H9 (cell line): ENCODE measurements at regions not wholly inside any gene's neighbourhood (a gene's known extent, or its start where the extent isn't known, plus 50 kb on each side); places are given as distances from the start of the nearest gene placed in this dataset.

Source experiments
- DNase-seq: peaks from one replicate; pipeline ENCODE4 v3.0.0-alpha.2; 2017
- H2AFZ ChIP-seq: one replicate; pipeline ENCODE4 v1.6.1; 2013; ENCODE audit warnings: mild to moderate bottlenecking, low read length, control low read depth, moderate library complexity
- H2AK5ac ChIP-seq: 2 replicates; pipeline ENCODE4 v1.6.1; 2013; ENCODE audit warnings: low read length, control low read depth, mixed read lengths; ENCODE audit not compliant: insufficient read length
- H2BK120ac ChIP-seq: one replicate; pipeline ENCODE4 v1.6.1; 2013; ENCODE audit warnings: low read depth, mild to moderate bottlenecking, low read length, control low read depth, inconsistent platforms; ENCODE audit not compliant: poor library complexity, severe bottlenecking
- H2BK12ac ChIP-seq: 2 replicates; pipeline ENCODE4 v1.6.1; 2013; ENCODE audit warnings: low read length, control low read depth, mixed read lengths, low read depth; ENCODE audit not compliant: insufficient read length
- H2BK15ac ChIP-seq: 2 replicates; pipeline ENCODE4 v1.6.1; 2013; ENCODE audit warnings: low read depth, low read length, control low read depth
- H2BK20ac ChIP-seq: one replicate; pipeline ENCODE4 v1.6.1; 2013; ENCODE audit warnings: low read depth, mild to moderate bottlenecking, low read length, control low read depth, inconsistent platforms; ENCODE audit not compliant: poor library complexity, severe bottlenecking
- H2BK5ac ChIP-seq: 2 replicates; pipeline ENCODE4 v1.6.1; 2013; ENCODE audit warnings: low read length, control low read depth, mixed read lengths; ENCODE audit not compliant: insufficient read length
- H3K14ac ChIP-seq: 2 replicates; pipeline ENCODE4 v1.6.1; 2013; ENCODE audit warnings: low read length, control low read depth; ENCODE audit not compliant: insufficient read depth
- H3K18ac ChIP-seq: 2 replicates; pipeline ENCODE4 v1.6.1; 2013; ENCODE audit warnings: low read depth, mild to moderate bottlenecking, mixed read lengths, low read length, control low read depth; ENCODE audit not compliant: insufficient read length
- H3K23ac ChIP-seq: 2 replicates; pipeline ENCODE4 v1.6.1; 2013; ENCODE audit warnings: low read length, control low read depth, mixed read lengths, low read depth; ENCODE audit not compliant: insufficient read length
- H3K23me2 ChIP-seq: 2 replicates; pipeline ENCODE4 v1.6.1; 2013; ENCODE audit warnings: low read depth, mild to moderate bottlenecking, mixed read lengths, low read length, control low read depth; ENCODE audit not compliant: insufficient read length, poor library complexity, severe bottlenecking
- H3K27ac ChIP-seq: 2 replicates; pipeline ENCODE4 v1.5.1; 2013; ENCODE audit warnings: low read length, control low read depth, mixed read lengths, low read depth; ENCODE audit not compliant: insufficient read length
- H3K27me3 ChIP-seq: 2 replicates; pipeline ENCODE4 v1.6.1; 2013; ENCODE audit warnings: low read length, control low read depth, inconsistent platforms; ENCODE audit not compliant: insufficient read depth
- H3K4ac ChIP-seq: 2 replicates; pipeline ENCODE4 v1.6.1; 2013; ENCODE audit warnings: low read depth, mild to moderate bottlenecking, control low read depth, inconsistent platforms, low read length, moderate library complexity
- H3K4me1 ChIP-seq: 2 replicates; pipeline ENCODE4 v1.6.1; 2013; ENCODE audit warnings: low read length, control low read depth, inconsistent platforms; ENCODE audit not compliant: insufficient read depth
- H3K4me2 ChIP-seq: 2 replicates; pipeline ENCODE4 v1.6.1; 2013; ENCODE audit warnings: low read length, control low read depth, mixed read lengths; ENCODE audit not compliant: insufficient read length, insufficient read depth
- H3K56ac ChIP-seq: 2 replicates; pipeline ENCODE4 v1.6.1; 2013; ENCODE audit warnings: low read depth, mild to moderate bottlenecking, mixed read lengths, low read length, control low read depth; ENCODE audit not compliant: insufficient read length
- H3K79me1 ChIP-seq: 2 replicates; pipeline ENCODE4 v1.6.1; 2013; ENCODE audit warnings: low read depth, mild to moderate bottlenecking, moderate library complexity, low read length, control low read depth, inconsistent platforms; ENCODE audit not compliant: insufficient read depth, poor library complexity, severe bottlenecking
- H3K79me2 ChIP-seq: 2 replicates; pipeline ENCODE4 v1.6.1; 2013; ENCODE audit warnings: low read length, control low read depth, inconsistent platforms; ENCODE audit not compliant: insufficient read depth
- H3K9ac ChIP-seq: 2 replicates; pipeline ENCODE4 v1.6.1; 2013; ENCODE audit warnings: low read length, control low read depth, mixed read lengths; ENCODE audit not compliant: insufficient read length; ENCODE audit errors: extremely low read depth
- H3K9me3 ChIP-seq: one replicate; pipeline ENCODE4 v1.6.1; 2013; ENCODE audit warnings: low read depth, low read length, inconsistent platforms; ENCODE audit not compliant: control insufficient read depth
- H3T11ph ChIP-seq: one replicate; pipeline ENCODE4 v1.6.1; 2013; ENCODE audit warnings: mild to moderate bottlenecking, low read length, control low read depth, inconsistent platforms
- H4K20me1 ChIP-seq: one replicate; pipeline ENCODE4 v1.6.1; 2013; ENCODE audit not compliant: control insufficient read depth, insufficient read length, insufficient read depth
- H4K5ac ChIP-seq: 2 replicates; pipeline ENCODE4 v1.6.1; 2013; ENCODE audit warnings: low read depth, mild to moderate bottlenecking, mixed read lengths, low read length, control low read depth; ENCODE audit not compliant: insufficient read length
- H4K8ac ChIP-seq: replicated peaks from 2 replicates; pipeline ENCODE4 v1.6.1; 2013; ENCODE audit warnings: low read length, control low read depth, mixed read lengths, low read depth; ENCODE audit not compliant: insufficient read length
- H4K91ac ChIP-seq: 2 replicates; pipeline ENCODE4 v1.6.1; 2013; ENCODE audit warnings: low read depth, mild to moderate bottlenecking, moderate library complexity, mixed read lengths, low read length, control low read depth; ENCODE audit not compliant: insufficient read length
- H3K27ac Mint-ChIP-seq, 3 experiments: 2 replicates in 2 of 3; 3 replicates in 1 of 3; pipeline ENCODE4 v1.8.0; 2020 to 2021; ENCODE audit warnings: mixed read lengths in 3 of 3, mild to moderate bottlenecking in 1 of 3, moderate library complexity in 1 of 3
- H3K27me3 Mint-ChIP-seq: 2 replicates; pipeline ENCODE4 v1.8.0; 2021; ENCODE audit warnings: low read depth, mild to moderate bottlenecking, moderate library complexity, mixed read lengths
- H3K36me3 Mint-ChIP-seq, 3 experiments: 2 replicates in 2 of 3; 3 replicates in 1 of 3; pipeline ENCODE4 v1.8.0; 2020 to 2021; ENCODE audit warnings: low read depth in 3 of 3, mixed read lengths in 3 of 3; ENCODE audit not compliant: insufficient read depth in 1 of 3
- H3K4me1 Mint-ChIP-seq, 2 experiments: 2 replicates each; pipeline ENCODE4 v1.8.0; 2020; ENCODE audit warnings: mixed read lengths in 2 of 2
- H3K4me3 Mint-ChIP-seq, 2 experiments: 2 replicates in 1 of 2; 3 replicates in 1 of 2; pipeline ENCODE4 v1.8.0; 2020 to 2021; ENCODE audit warnings: mild to moderate bottlenecking in 2 of 2, mixed read lengths in 2 of 2, moderate library complexity in 1 of 2
- H3K9me3 Mint-ChIP-seq, 2 experiments: 2 replicates in 1 of 2; 3 replicates in 1 of 2; pipeline ENCODE4 v1.8.0; 2020; ENCODE audit warnings: mild to moderate bottlenecking in 2 of 2, mixed read lengths in 2 of 2, moderate library complexity in 1 of 2
- WGBS: extraction: QIAGEN DNeasy Blood & Tissue Kit; methylation state at CpG from one replicate; pipeline ENCODE4 v1.1.7; 2013; ENCODE audit warnings: missing lambda C conversion rate, low lambda C conversion rate, mixed read lengths; ENCODE audit not compliant: insufficient read length; ENCODE audit errors: extremely low coverage; 5-methylcytosine and 5-hydroxymethylcytosine counted together
- TF ChIP-seq, protein P1 (sequence below): fragments of 200-600 bp; sonication (generic); conservative IDR thresholded peaks from 3 replicates; pipeline ENCODE4 v1.8.0; 2021; ENCODE audit warnings: antibody characterized with exemption, mild to moderate bottlenecking

DNA sequence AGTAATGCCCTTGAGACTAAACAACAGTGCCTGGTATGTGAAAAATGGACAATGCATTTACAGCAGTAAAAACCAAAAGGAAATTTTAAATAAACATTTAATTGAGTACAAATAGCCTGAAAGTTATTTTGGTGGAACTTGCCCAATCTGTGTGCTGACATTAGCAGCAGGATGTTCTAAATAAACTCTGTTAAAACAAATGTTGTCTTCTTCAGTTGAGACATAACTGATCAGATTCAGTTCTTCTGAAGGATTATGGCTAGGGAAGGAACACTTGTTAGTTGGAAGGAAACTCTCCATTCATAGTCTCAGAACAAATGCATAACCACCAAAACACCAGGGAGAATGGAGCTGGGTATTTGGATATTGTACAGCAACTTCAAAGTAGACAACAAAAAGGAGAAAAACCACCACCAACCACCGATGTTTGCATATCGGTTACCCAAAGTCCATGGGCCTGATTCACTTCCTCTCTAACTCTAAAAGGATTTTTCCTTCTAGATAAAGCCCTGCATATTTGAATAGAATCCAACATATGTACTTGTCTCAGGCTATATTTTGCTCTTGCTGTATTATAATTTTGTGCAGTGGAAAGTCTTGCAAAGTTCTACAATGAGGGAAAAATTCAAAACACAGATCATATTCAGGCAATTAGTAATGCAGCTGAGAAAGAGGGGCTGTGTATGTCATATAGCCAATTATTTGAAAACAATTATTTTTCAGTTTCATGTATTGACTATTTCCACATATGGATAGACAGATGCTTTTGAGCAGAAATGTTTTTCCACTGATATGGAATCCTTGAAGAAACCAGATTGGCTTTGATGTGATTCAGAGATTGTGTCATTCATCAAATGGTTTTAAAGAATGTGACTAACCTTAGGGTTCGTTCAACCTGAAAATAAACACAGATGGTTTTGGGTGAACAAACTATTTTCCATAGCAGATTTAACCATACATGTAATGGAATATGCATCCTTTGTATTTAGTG lies 152.2 kb upstream of the BMP4 start:
- no peak overlapping the region for H3K27ac Mint-ChIP-seq
- Histone ChIP-seq H2BK20ac (no peak overlapping the region), H3K4me2 (no peak overlapping the region), H4K91ac (no peak overlapping the region), H2AFZ (no peak overlapping the region), H2BK5ac (no peak overlapping the region), H3K27ac (no peak overlapping the region), H4K20me1 (no peaks in the 10 kb centered on the region), H3K23ac (no peak overlapping the region), H3K79me1 (no peaks in the 10 kb centered on the region), H3K4me1 (no peaks in the 10 kb centered on the region; the same call in 1 of the 2 replicates), H4K8ac (no peak overlapping the region), H2BK15ac (no peak overlapping the region), H3K9me3 (no peaks in the 10 kb centered on the region), H3K14ac (no peak overlapping the region), H3K23me2 (no peaks in the 10 kb centered on the region), H2BK12ac (no peak overlapping the region), H3K27me3 (no peaks in the 10 kb centered on the region), H2AK5ac (no peak overlapping the region), H3K9ac (no peak overlapping the region), H3K79me2 (no peaks in the 10 kb centered on the region), H3K4ac (no peak overlapping the region), H3K56ac (no peak overlapping the region), H3T11ph (no peak overlapping the region), H4K5ac (no peak overlapping the region), H2BK120ac (no peak overlapping the region), H3K18ac (no peak overlapping the region)
- WGBS: no CpG with 5 or more reads among the region's 3 CpGs
- no peak overlapping the region for H3K4me3 Mint-ChIP-seq
- H3K9me3 Mint-ChIP-seq: peaks cover 0 to 4% of the 10 kb centered on the region in 2 experiments; a peak in 1 of 5 replicates
- no peak for DNase-seq
- TF ChIP-seq, protein P1, sequence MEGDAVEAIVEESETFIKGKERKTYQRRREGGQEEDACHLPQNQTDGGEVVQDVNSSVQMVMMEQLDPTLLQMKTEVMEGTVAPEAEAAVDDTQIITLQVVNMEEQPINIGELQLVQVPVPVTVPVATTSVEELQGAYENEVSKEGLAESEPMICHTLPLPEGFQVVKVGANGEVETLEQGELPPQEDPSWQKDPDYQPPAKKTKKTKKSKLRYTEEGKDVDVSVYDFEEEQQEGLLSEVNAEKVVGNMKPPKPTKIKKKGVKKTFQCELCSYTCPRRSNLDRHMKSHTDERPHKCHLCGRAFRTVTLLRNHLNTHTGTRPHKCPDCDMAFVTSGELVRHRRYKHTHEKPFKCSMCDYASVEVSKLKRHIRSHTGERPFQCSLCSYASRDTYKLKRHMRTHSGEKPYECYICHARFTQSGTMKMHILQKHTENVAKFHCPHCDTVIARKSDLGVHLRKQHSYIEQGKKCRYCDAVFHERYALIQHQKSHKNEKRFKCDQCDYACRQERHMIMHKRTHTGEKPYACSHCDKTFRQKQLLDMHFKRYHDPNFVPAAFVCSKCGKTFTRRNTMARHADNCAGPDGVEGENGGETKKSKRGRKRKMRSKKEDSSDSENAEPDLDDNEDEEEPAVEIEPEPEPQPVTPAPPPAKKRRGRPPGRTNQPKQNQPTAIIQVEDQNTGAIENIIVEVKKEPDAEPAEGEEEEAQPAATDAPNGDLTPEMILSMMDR: no peak
- peaks cover 23 to 24% of the 10 kb centered on the region in 2 experiments for H3K4me1 Mint-ChIP-seq
- H3K27me3 Mint-ChIP-seq: no peaks in the 10 kb centered on the region
- H3K36me3 Mint-ChIP-seq: peaks cover 0 to 4% (median 0%) of the 10 kb centered on the region in 3 experiments; a peak in 1 of 7 replicates
